CD8-positive, alpha-beta memory T cell (primary cell): ENCODE measurements at regions not wholly inside any gene's neighbourhood (a gene's known extent, or its start where the extent isn't known, plus 50 kb on each side); places are given as distances from the start of the nearest gene placed in this dataset.

Experiments used
- CTCF ChIA-PET: fragments of 350-600 bp; sonication (Branson Sonifier 250); formaldehyde crosslinking; loops from one replicate; lab custom pipeline; 2021; ENCODE audit warnings: antibody characterized with exemption; lab: Charles Lee
- POLR2A ChIA-PET: fragments of 350-600 bp; sonication (Branson Sonifier 250); formaldehyde crosslinking; loops from one replicate; lab custom pipeline; 2021; ENCODE audit warnings: antibody characterized with exemption; lab: Charles Lee
- DNase-seq, 5 donors: peaks; one replicate each; pipeline versions ENCODE4 v3.0.0 to v3.0.0-alpha.2; 2020 to 2022; ENCODE audit warnings: mixed read lengths in 1 of 5
- H3K27ac ChIP-seq: one replicate; pipeline ENCODE4 v1.7.0; 2013; ENCODE audit warnings: low read depth, mild to moderate bottlenecking, low read length, moderate library complexity
- H3K27me3 ChIP-seq: 2 replicates; pipeline ENCODE4 v1.7.0; 2013; ENCODE audit warnings: low read length, mild to moderate bottlenecking; ENCODE audit not compliant: insufficient read depth, poor library complexity, severe bottlenecking
- H3K36me3 ChIP-seq: 2 replicates; pipeline ENCODE4 v1.7.0; 2013; ENCODE audit warnings: mild to moderate bottlenecking, low read length, moderate library complexity; ENCODE audit not compliant: insufficient read depth
- H3K4me1 ChIP-seq: 2 replicates; pipeline ENCODE4 v1.7.0; 2013; ENCODE audit warnings: mild to moderate bottlenecking, low read length, moderate library complexity; ENCODE audit not compliant: insufficient read depth
- H3K4me3 ChIP-seq: 2 replicates; pipeline ENCODE4 v1.7.0; 2013; ENCODE audit warnings: mild to moderate bottlenecking, low read length
- H3K9me3 ChIP-seq: 2 replicates; pipeline ENCODE4 v1.7.0; 2013; ENCODE audit warnings: mild to moderate bottlenecking, low read length
- H3K27ac Mint-ChIP-seq, 8 donors: one replicate each; pipeline ENCODE4 v1.8.0; 2020 to 2021; ENCODE audit warnings: mixed read lengths in 8 of 8, mild to moderate bottlenecking in 6 of 8, inconsistent platforms in 3 of 8, moderate library complexity in 3 of 8
- H3K27me3 Mint-ChIP-seq, 2 donors: one replicate each; pipeline ENCODE4 v1.8.0; 2020 to 2021; ENCODE audit warnings: mixed read lengths in 2 of 2, mild to moderate bottlenecking in 1 of 2, moderate library complexity in 1 of 2
- H3K36me3 Mint-ChIP-seq, 3 donors: one replicate each; pipeline ENCODE4 v1.8.0; 2020 to 2021; ENCODE audit warnings: mixed read lengths in 3 of 3, inconsistent platforms in 1 of 3, mild to moderate bottlenecking in 1 of 3
- H3K4me1 Mint-ChIP-seq, 3 donors: one replicate each; pipeline ENCODE4 v1.8.0; 2020 to 2021; ENCODE audit warnings: mixed read lengths in 3 of 3, inconsistent platforms in 1 of 3, mild to moderate bottlenecking in 1 of 3
- H3K4me3 Mint-ChIP-seq, 7 donors: one replicate each; pipeline ENCODE4 v1.8.0; 2020 to 2021; ENCODE audit warnings: mixed read lengths in 7 of 7, mild to moderate bottlenecking in 6 of 7, moderate library complexity in 4 of 7, inconsistent platforms in 2 of 7
- H3K9me3 Mint-ChIP-seq, 5 donors: one replicate each; pipeline ENCODE4 v1.8.0; 2020 to 2022; ENCODE audit warnings: mixed read lengths in 5 of 5, mild to moderate bottlenecking in 3 of 5, moderate library complexity in 2 of 5, inconsistent platforms in 1 of 5

DNA sequence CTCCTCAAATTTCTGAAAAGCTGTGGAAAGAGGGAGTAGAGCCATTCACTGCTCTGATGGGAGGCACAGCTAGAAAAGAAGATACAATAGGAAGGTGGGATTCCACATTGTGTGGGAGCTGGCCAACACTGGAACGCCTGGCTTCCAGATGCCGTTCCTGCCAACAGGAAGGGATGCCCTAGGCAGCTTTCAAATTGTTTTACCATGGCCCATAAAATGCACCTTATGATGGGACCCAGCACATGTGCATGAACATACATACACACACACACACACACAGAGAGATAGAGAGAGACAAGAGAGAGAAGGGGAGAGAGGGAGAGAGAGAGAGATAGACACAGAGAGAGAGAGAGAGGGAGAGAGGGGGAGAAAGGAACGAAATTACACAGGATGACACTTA, 86.1 kb upstream of the BZW1 start:
- no peaks in the 10 kb centered on the region for H3K27me3 ChIP-seq
- no peaks in the 10 kb centered on the region for H3K4me1 Mint-ChIP-seq
- H3K36me3 Mint-ChIP-seq = no peaks in the 10 kb centered on the region
- H3K4me3 ChIP-seq = no peak overlapping the region
- no peak for DNase-seq
- H3K36me3 ChIP-seq = no peaks in the 10 kb centered on the region
- H3K27ac Mint-ChIP-seq = no peak overlapping the region
- ChIA-PET CTCF (interaction anchor here (1.3 kb wide), 1 partner anchor 12 kb away, joined by 4 read pairs; no protein-coding TSS in a partner anchor), POLR2A (no interaction called here)
- H3K27ac ChIP-seq = no peak overlapping the region
- H3K9me3 Mint-ChIP-seq = no peaks in the 10 kb centered on the region
- no peaks in the 10 kb centered on the region for H3K9me3 ChIP-seq
- no peak overlapping the region for H3K4me3 Mint-ChIP-seq
- H3K27me3 Mint-ChIP-seq = peaks cover 16 to 43% of the 10 kb centered on the region in 2 donors
- no peaks in the 10 kb centered on the region for H3K4me1 ChIP-seq

DNA sequence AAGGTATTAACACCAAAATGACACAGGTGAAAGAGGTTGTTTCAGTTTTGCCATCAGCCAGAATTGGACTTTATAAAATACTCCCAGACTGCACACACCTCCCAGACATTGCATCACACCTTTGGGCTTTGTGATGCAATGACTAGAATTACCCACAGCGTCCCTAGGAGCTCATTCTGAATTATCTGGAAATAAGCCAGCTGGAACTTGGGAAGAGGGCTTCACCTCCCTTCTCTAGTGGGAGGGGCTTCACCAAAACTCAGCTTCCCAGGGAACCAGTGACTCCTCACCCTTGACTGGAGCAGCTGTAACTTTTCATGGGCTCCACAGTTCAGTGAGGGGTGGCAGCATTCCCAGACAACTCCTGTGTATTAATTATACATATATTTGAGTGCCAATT, 83.1 kb upstream of the BZW1 start:
- Histone ChIP-seq H3K9me3 (no peaks in the 10 kb centered on the region), H3K27ac (no peak overlapping the region), H3K4me1 (no peaks in the 10 kb centered on the region), H3K4me3 (no peak overlapping the region), H3K36me3 (no peaks in the 10 kb centered on the region), H3K27me3 (no peaks in the 10 kb centered on the region)
- Mint-ChIP-seq H3K9me3 (no peaks in the 10 kb centered on the region), H3K27me3 (peaks cover 11 to 46% of the 10 kb centered on the region in 2 donors), H3K4me1 (no peaks in the 10 kb centered on the region), H3K4me3 (no peak overlapping the region), H3K27ac (no peak overlapping the region), H3K36me3 (no peaks in the 10 kb centered on the region)
- ChIA-PET CTCF (no interaction called here), POLR2A (no interaction called here)
- no peak for DNase-seq

DNA sequence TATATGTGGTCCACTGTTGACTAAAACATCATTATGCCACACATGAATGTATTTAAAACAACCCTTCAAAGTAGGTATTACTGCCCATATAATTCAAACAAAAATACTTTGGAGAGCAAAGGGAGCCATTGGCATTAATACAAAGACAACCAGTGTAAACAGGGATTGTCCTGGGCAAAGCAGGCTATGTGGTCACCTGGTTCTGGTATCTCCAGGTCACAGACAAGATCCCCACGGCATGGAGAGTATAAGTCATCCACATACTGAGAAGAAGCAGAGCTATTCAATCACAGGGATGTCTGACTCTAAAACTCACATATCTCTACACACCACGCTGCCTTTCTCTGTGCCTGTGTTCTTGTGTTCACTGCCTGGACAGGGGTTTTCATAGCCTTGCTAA, 81.4 kb upstream of the BZW1 start:
- Mint-ChIP-seq H3K4me3 (no peak overlapping the region), H3K36me3 (no peaks in the 10 kb centered on the region), H3K27ac (no peak overlapping the region), H3K4me1 (no peaks in the 10 kb centered on the region), H3K27me3 (peaks cover 12 to 49% of the 10 kb centered on the region in 2 donors), H3K9me3 (no peaks in the 10 kb centered on the region)
- DNase-seq = no peak
- Histone ChIP-seq H3K4me1 (no peaks in the 10 kb centered on the region), H3K36me3 (no peaks in the 10 kb centered on the region), H3K27ac (no peak overlapping the region), H3K4me3 (no peak overlapping the region), H3K9me3 (no peaks in the 10 kb centered on the region), H3K27me3 (no peaks in the 10 kb centered on the region)
- POLR2A ChIA-PET = no interaction called here
- CTCF ChIA-PET = no interaction called here

DNA sequence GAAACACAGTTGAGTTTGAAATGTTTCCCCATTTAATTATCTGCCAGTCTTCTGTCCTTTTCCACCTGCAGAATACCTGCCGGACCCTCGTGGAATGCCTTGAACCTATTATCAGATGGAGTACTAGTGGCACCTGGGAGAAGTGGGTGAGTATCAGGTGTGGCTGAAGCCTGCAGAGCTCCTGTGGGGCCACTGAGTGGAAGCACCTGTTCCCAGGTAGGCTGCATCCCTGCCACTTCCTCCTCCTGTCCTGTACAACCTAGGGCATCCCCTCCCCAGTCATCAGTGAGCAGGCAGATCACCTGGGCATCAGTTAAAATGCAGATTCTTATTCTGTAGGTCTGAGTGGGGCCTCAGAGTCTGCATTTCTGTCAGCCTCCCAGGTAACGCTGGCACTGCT, 80.8 kb upstream of the BZW1 start:
- ChIA-PET POLR2A (no interaction called here), CTCF (interaction anchor here (1.1 kb wide), 1 partner anchor 10 kb away, joined by 4 read pairs; no protein-coding TSS in a partner anchor)
- no peaks in the 10 kb centered on the region for H3K9me3 Mint-ChIP-seq
- H3K36me3 ChIP-seq = no peaks in the 10 kb centered on the region
- no peak for DNase-seq
- no peaks in the 10 kb centered on the region for H3K27me3 ChIP-seq
- peaks cover 11 to 48% of the 10 kb centered on the region in 2 donors for H3K27me3 Mint-ChIP-seq
- no peaks in the 10 kb centered on the region for H3K4me1 ChIP-seq
- no peak overlapping the region for H3K27ac ChIP-seq
- H3K4me1 Mint-ChIP-seq = peaks cover 0 to 4% (median 0%) of the 10 kb centered on the region in 3 donors
- H3K27ac Mint-ChIP-seq = no peak overlapping the region
- no peak overlapping the region for H3K4me3 Mint-ChIP-seq
- H3K36me3 Mint-ChIP-seq = no peaks in the 10 kb centered on the region
- no peaks in the 10 kb centered on the region for H3K9me3 ChIP-seq
- no peak overlapping the region for H3K4me3 ChIP-seq

DNA sequence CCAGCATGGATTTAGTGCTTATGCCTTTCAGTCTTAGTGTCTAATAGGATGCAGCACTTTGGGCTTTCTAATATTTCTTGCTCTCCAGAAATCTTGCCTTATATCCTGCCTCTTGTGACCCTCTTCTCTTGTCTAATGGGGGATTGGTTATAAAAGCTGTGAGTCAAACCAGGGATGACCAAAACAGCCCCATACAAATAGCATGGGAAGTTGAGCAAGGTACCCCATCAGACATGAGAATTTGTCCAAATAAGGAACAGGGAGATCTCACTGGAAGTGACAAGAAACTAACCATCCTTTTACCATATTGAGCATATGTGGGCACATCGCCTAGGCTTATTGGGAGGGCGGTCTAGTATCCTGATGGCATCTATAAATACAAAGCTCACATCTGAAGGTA, 78.8 kb upstream of the BZW1 start:
- Histone ChIP-seq H3K36me3 (no peaks in the 10 kb centered on the region), H3K27ac (no peak overlapping the region), H3K9me3 (no peaks in the 10 kb centered on the region), H3K4me3 (no peak overlapping the region), H3K27me3 (no peaks in the 10 kb centered on the region), H3K4me1 (no peaks in the 10 kb centered on the region)
- ChIA-PET POLR2A (no interaction called here), CTCF (interaction anchor here (2.1 kb wide), 1 partner anchor 20 kb away, joined by 5 read pairs; no protein-coding TSS in a partner anchor)
- peaks cover 0 to 4% (median 0%) of the 10 kb centered on the region in 3 donors for H3K4me1 Mint-ChIP-seq
- H3K36me3 Mint-ChIP-seq = no peaks in the 10 kb centered on the region
- H3K4me3 Mint-ChIP-seq = no peak overlapping the region
- H3K27me3 Mint-ChIP-seq = peaks cover 20 to 51% of the 10 kb centered on the region in 2 donors
- no peak for DNase-seq
- peak overlapping the region in 1 of 8 donors; percentile 37 for H3K27ac Mint-ChIP-seq
- H3K9me3 Mint-ChIP-seq = no peaks in the 10 kb centered on the region

DNA sequence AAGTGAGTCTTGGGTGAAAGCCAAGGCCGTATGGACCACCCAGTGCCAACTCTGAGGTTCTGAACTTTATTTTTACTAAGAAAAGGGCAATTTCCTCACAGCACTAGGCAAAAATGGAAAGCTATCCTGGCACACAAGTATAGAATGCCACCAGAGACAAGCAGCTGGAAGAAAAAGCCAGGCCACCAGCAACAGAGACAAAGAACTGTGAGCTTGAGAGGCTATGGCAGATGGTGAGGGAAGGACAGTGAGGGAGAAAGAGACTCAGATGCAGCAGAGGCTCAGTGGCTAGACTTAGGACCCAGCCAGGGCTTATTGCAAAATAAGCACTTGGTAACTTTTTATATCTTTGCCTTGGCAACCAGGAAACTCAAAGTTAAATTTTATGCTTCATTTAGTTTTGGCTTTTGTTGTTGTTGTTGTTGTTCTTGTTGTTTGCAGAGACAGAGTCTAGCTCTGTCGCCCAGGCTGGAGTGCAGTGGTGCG, 78.0 kb upstream of the BZW1 start:
- no peaks in the 10 kb centered on the region for H3K27me3 ChIP-seq
- H3K27ac ChIP-seq = no peak overlapping the region
- no peak for DNase-seq
- peaks cover 20 to 53% of the 10 kb centered on the region in 2 donors for H3K27me3 Mint-ChIP-seq
- H3K36me3 Mint-ChIP-seq = no peaks in the 10 kb centered on the region
- no peak overlapping the region for H3K4me3 Mint-ChIP-seq
- no peaks in the 10 kb centered on the region for H3K9me3 Mint-ChIP-seq
- no peaks in the 10 kb centered on the region for H3K9me3 ChIP-seq
- ChIA-PET POLR2A (no interaction called here), CTCF (interaction anchor here (2.1 kb wide), 1 partner anchor 21 kb away, joined by 5 read pairs; no protein-coding TSS in a partner anchor)
- H3K4me3 ChIP-seq = no peak overlapping the region
- peak overlapping the region in 2 of 8 donors; percentile 30 to 52 for H3K27ac Mint-ChIP-seq
- H3K4me1 ChIP-seq = no peaks in the 10 kb centered on the region
- H3K4me1 Mint-ChIP-seq = peaks cover 0 to 4% (median 0%) of the 10 kb centered on the region in 3 donors
- H3K36me3 ChIP-seq = no peaks in the 10 kb centered on the region

DNA sequence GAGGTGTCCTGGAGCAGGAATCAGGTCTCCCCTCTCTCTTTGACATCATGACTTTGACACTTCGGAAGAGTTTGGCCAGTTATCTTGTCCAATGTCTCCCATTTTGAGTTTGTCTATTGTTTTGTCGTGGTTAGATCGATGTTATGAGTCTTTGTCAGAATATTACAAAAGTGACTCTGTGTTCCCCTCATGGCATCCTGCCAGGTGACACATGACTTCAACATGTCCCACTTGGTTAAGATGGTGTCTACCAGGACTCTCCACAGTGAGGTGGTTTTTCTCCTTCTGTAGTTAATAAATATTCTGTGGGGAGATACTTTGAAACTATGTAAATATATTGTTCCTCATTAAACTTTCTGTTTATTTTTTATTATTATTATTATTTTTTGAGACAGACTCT, 76.6 kb upstream of the BZW1 start:
- H3K4me3 Mint-ChIP-seq = no peak overlapping the region
- H3K4me1 Mint-ChIP-seq = peaks cover 0 to 4% (median 0%) of the 10 kb centered on the region in 3 donors
- no peaks in the 10 kb centered on the region for H3K36me3 Mint-ChIP-seq
- DNase-seq = no peak
- Histone ChIP-seq H3K27ac (no peak overlapping the region), H3K9me3 (no peaks in the 10 kb centered on the region), H3K27me3 (no peaks in the 10 kb centered on the region), H3K36me3 (no peaks in the 10 kb centered on the region), H3K4me3 (no peak overlapping the region), H3K4me1 (no peaks in the 10 kb centered on the region)
- H3K9me3 Mint-ChIP-seq = no peaks in the 10 kb centered on the region
- H3K27ac Mint-ChIP-seq = no peak overlapping the region
- ChIA-PET CTCF (interaction anchor here (0.6 to 2.1 kb wide), 3 partner anchors 21 to 24 kb away, joined by 3 to 5 read pairs (median 4); no protein-coding TSS in a partner anchor), POLR2A (no interaction called here)
- H3K27me3 Mint-ChIP-seq = peaks cover 20 to 50% of the 10 kb centered on the region in 2 donors

DNA sequence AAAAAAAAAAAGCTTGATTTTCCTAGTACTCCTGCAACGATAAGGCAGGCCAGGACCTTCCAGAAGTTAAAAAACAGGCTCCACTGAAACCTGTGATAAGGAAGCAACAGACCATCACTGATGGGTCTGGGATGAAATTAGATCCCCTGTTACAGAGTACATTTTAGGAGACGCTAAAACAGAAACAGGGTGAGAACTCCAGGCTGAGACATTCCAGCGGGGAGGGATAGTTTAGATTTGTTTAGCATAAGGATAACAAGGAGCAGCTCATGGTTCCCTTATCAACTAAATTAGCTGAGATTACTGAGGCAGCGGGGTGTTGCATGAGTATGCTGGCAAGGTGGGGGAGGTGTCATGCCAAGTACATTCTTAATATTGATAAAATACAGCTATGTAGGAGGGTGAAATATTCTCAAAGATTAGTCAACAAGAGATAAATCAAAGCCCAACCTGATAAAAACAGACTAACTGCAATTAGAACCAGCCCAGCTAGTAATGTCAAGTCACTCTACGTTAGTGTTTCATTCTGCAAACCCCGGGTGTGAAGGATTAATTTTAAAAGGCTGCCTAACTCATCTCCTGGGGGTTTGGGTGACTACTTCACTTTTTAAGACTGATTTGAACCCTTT, 75.0 kb upstream of the BZW1 start:
- Histone ChIP-seq H3K27ac (no peak overlapping the region), H3K4me1 (no peaks in the 10 kb centered on the region), H3K27me3 (no peaks in the 10 kb centered on the region), H3K9me3 (no peaks in the 10 kb centered on the region), H3K36me3 (no peaks in the 10 kb centered on the region), H3K4me3 (no peak overlapping the region)
- ChIA-PET POLR2A (interaction anchor here (0.5 kb wide), 1 partner anchor 127 kb away, joined by 6 read pairs; the partner anchor contains the start of gene CLK1), CTCF (interaction anchor here (1.4 to 2.1 kb wide), 2 partner anchors 24 to 26 kb away, joined by 4 to 6 read pairs; no protein-coding TSS in a partner anchor)
- Mint-ChIP-seq H3K9me3 (no peaks in the 10 kb centered on the region), H3K27ac (peak overlapping the region in 1 of 8 donors; percentile 12), H3K4me3 (no peak overlapping the region), H3K36me3 (no peaks in the 10 kb centered on the region), H3K27me3 (peaks cover 18 to 44% of the 10 kb centered on the region in 2 donors), H3K4me1 (peaks cover 0 to 4% (median 0%) of the 10 kb centered on the region in 3 donors)
- DNase-seq = no peak
